GM12878 (cell line): ENCODE measurements at regions not wholly inside any gene's neighbourhood (a gene's known extent, or its start where the extent isn't known, plus 50 kb on each side); places are given as distances from the start of the nearest gene placed in this dataset.

Experiments used
- ATAC-seq: fragments of 200-7000 bp; cut with Tn5 transposase; 3 replicates; pipeline ENCODE4 v1.9.1; 2020; ENCODE audit warnings: mild to moderate bottlenecking, moderate library complexity
- BruUV-seq: library from RNA; stranded (reverse); fragments of 400-500 nt; replicated peaks from 2 replicates; lab custom pipeline; 2021; lab: Mats Ljungman, UMichigan
- CTCF ChIA-PET: fragments of 300-600 bp; sonication (Branson Sonifier 250); formaldehyde crosslinking; extraction: SDS; loops from one replicate; lab custom pipeline; 2021; ENCODE audit warnings: inconsistent platforms; lab: Yijun Ruan, JAX
- POLR2A ChIA-PET: fragments of 350-600 bp; formaldehyde crosslinking; extraction: SDS; loops from one replicate; lab custom pipeline; 2021; ENCODE audit warnings: inconsistent platforms; lab: Charles Lee
- RAD21 ChIA-PET: fragments of 300-600 bp; sonication (Branson Sonifier 250); formaldehyde crosslinking; loops from one replicate; lab custom pipeline; 2023; ENCODE audit warnings: antibody characterized with exemption; ENCODE audit not compliant: unreplicated experiment; lab: Charles Lee
- SMC1A ChIA-PET: fragments of 300-600 bp; sonication (Branson Sonifier 250); formaldehyde crosslinking; loops from one replicate; lab custom pipeline; 2023; ENCODE audit not compliant: unreplicated experiment, uncharacterized antibody; lab: Charles Lee
- DNase-seq: peaks from one replicate; pipeline ENCODE4 v3.0.0-alpha.2; 2011; ENCODE audit warnings: low read depth, low spot score
- FAIRE-seq: peaks from 3 replicates; lab custom pipeline; 2011; peaks lifted over from hg19 to GRCh38; lab: Jason Lieb, UNC
- H2AFZ ChIP-seq: 2 replicates; pipeline ENCODE4 v1.6.0; 2011; ENCODE audit warnings: low read depth, low read length, control low read depth; ENCODE audit not compliant: control insufficient read depth
- H3K27ac ChIP-seq: 2 replicates; pipeline ENCODE4 v1.5.1; 2011; ENCODE audit warnings: control low read depth; ENCODE audit not compliant: control insufficient read depth, insufficient read depth
- H3K27me3 ChIP-seq, 2 experiments: replicated peaks in 1 of 2; 2 replicates each; pipeline versions ENCODE4 v1.6.0 to v1.6.1; 2011; ENCODE audit warnings: low read length in 1 of 2; ENCODE audit not compliant: control insufficient read depth in 2 of 2, insufficient read depth in 2 of 2
- H3K36me3 ChIP-seq, 2 experiments: 2 replicates each; pipeline ENCODE4 v1.5.1; 2011; ENCODE audit warnings: low read length in 1 of 2; ENCODE audit not compliant: control insufficient read depth in 2 of 2, insufficient read depth in 2 of 2
- H3K4me1 ChIP-seq: 2 replicates; pipeline ENCODE4 v1.6.1; 2011; ENCODE audit warnings: mild to moderate bottlenecking, low read length, moderate library complexity, mixed read lengths; ENCODE audit not compliant: control insufficient read depth, insufficient read depth
- H3K4me2 ChIP-seq: 2 replicates; pipeline ENCODE4 v1.6.0; 2011; ENCODE audit warnings: control low read depth; ENCODE audit not compliant: control insufficient read depth, insufficient read depth
- H3K4me3 ChIP-seq: fragments of 200-600 bp; sonication (generic); 2 replicates; pipeline ENCODE4 v1.5.1; 2016
- H3K79me2 ChIP-seq: 2 replicates; pipeline ENCODE4 v1.6.0; 2011; ENCODE audit warnings: low read length; ENCODE audit not compliant: control insufficient read depth, insufficient read depth
- H3K9ac ChIP-seq: 2 replicates; pipeline ENCODE4 v1.8.0; 2011; ENCODE audit warnings: low read length, control low read depth, mixed read lengths; ENCODE audit not compliant: control insufficient read depth, insufficient read depth
- H3K9me3 ChIP-seq: replicated peaks from 3 replicates; pipeline ENCODE4 v1.5.1; 2011; ENCODE audit warnings: mild to moderate bottlenecking, low read length; ENCODE audit not compliant: control insufficient read depth, insufficient read depth
- H4K20me1 ChIP-seq: 2 replicates; pipeline ENCODE4 v1.6.0; 2011; ENCODE audit not compliant: control insufficient read depth, insufficient read depth
- BACH1 ChIP-seq: fragments of 450-650 bp; IDR thresholded peaks from 2 replicates; pipeline ENCODE4 v1.6.1; 2017; ENCODE audit warnings: mild to moderate bottlenecking, borderline replicate concordance
- EP300 ChIP-seq, 2 experiments: fragments of 150-350 bp in 1 of 2; IDR thresholded peaks; 2 replicates each; pipeline ENCODE4 v1.6.1; 2011 to 2012; ENCODE audit warnings: low read depth in 2 of 2, low read length in 2 of 2, borderline replicate concordance in 1 of 2, improper control_type of control experiment in 1 of 2, inconsistent platforms in 1 of 2; ENCODE audit not compliant: control insufficient read depth in 1 of 2
- HDAC6 ChIP-seq: fragments of 200-600 bp; sonication (generic); IDR thresholded peaks from one replicate; pipeline ENCODE4 v1.8.0; 2017; ENCODE audit warnings: antibody characterized with exemption; ENCODE audit not compliant: unreplicated experiment
- MYB ChIP-seq: fragments of 150-350 bp; IDR thresholded peaks from 2 replicates; pipeline ENCODE4 v1.6.1; 2014; ENCODE audit warnings: mild to moderate bottlenecking, low read depth, low read length, borderline replicate concordance
- NR2C1 ChIP-seq: fragments of 450-650 bp; IDR thresholded peaks from 2 replicates; pipeline ENCODE4 v1.6.1; 2017; ENCODE audit warnings: antibody characterized with exemption, mild to moderate bottlenecking, moderate library complexity
- PAX8 ChIP-seq: fragments of 450-650 bp; IDR thresholded peaks from 2 replicates; pipeline ENCODE4 v1.6.1; 2017; ENCODE audit warnings: mild to moderate bottlenecking, moderate library complexity
- PKNOX1 ChIP-seq: fragments of 450-650 bp; IDR thresholded peaks from 2 replicates; pipeline ENCODE4 v1.6.1; 2016; ENCODE audit warnings: mild to moderate bottlenecking
- RELA ChIP-seq: fragments of 450-650 bp; IDR thresholded peaks from 2 replicates; pipeline ENCODE4 v1.8.0; 2014; ENCODE audit warnings: borderline replicate concordance; ENCODE audit not compliant: partially characterized antibody
- REST ChIP-seq: IDR thresholded peaks from 2 replicates; pipeline ENCODE4 v1.6.1; 2012; ENCODE audit warnings: mild to moderate bottlenecking, low read depth, low read length
- SIX5 ChIP-seq: IDR thresholded peaks from 2 replicates; pipeline ENCODE4 v1.6.1; 2011; ENCODE audit warnings: mild to moderate bottlenecking, low read depth, low read length, moderate library complexity; ENCODE audit not compliant: severe bottlenecking
- SMAD5 ChIP-seq: IDR thresholded peaks from 2 replicates; pipeline ENCODE4 v1.6.1; 2016; ENCODE audit warnings: antibody characterized with exemption, low read depth
- SMC3 ChIP-seq: IDR thresholded peaks from 2 replicates; pipeline ENCODE4 v1.6.1; 2011; ENCODE audit warnings: low read length, improper control_type of control experiment, borderline replicate concordance
- TARDBP ChIP-seq: IDR thresholded peaks from 2 replicates; pipeline ENCODE4 v1.6.1; 2016; ENCODE audit warnings: borderline replicate concordance
- ZBTB11 ChIP-seq: fragments of 450-650 bp; formaldehyde crosslinking; IDR thresholded peaks from 2 replicates; pipeline ENCODE4 v1.5.0; 2022; ENCODE audit warnings: mild to moderate bottlenecking, missing genetic modification characterization
- ZNF384 ChIP-seq: IDR thresholded peaks from 2 replicates; pipeline ENCODE4 v1.6.1; 2012; ENCODE audit warnings: low read depth, mild to moderate bottlenecking, low read length, improper control_type of control experiment, borderline replicate concordance
- WGBS: methylation state at CpG from one replicate; pipeline ENCODE4 v1.1.6; 2016; ENCODE audit warnings: low lambda C conversion rate; ENCODE audit not compliant: insufficient replicate concordance, insufficient coverage; ENCODE audit errors: missing lambda C conversion rate; 5-methylcytosine and 5-hydroxymethylcytosine counted together
- in situ Hi-C: fragments of 300-500 bp; cut with MboI; formaldehyde crosslinking; loops from 9 replicates; pipeline ENCODE4 v1.14.3; 2018; ENCODE audit warnings: mixed read lengths
- intact Hi-C: fragments of 100-400 bp; cut with micrococcal nuclease; formaldehyde crosslinking; loops from one replicate; pipeline ENCODE4 v1.14.2; 2022; ENCODE audit not compliant: unreplicated experiment

GRCh38 chr12:17204289-17205054 is 598.5 kb upstream of the LMO3 start:
- in situ Hi-C loops (no loop called here), intact Hi-C loops (no loop called here)
- 0% methylated on average over 3 of the region's 3 CpGs for WGBS
- FAIRE-seq (no peak), ATAC-seq (no peak), DNase-seq (no peak)
- Histone ChIP-seq H3K9ac (no peak overlapping the region), H2AFZ (no peak overlapping the region), H3K27ac (no peak overlapping the region), H3K9me3 (no peaks in the 10 kb centered on the region; the same call in 1 of the 3 replicates), H3K27me3 (no peaks in the 10 kb centered on the region), H3K4me3 (no peak overlapping the region), H3K36me3 (no peaks in the 10 kb centered on the region), H3K4me1 (no peaks in the 10 kb centered on the region), H3K4me2 (no peak overlapping the region), H4K20me1 (no peaks in the 10 kb centered on the region), H3K79me2 (no peaks in the 10 kb centered on the region)
- POLR2A ChIA-PET, result no interaction called here
- SMC1A ChIA-PET, result no interaction called here
- RAD21 ChIA-PET, result no interaction called here
- no TSS peak for BruUV-seq
- CTCF ChIA-PET, result interaction anchor here (0.7 kb wide), 1 partner anchor 818 kb away, joined by 3 read pairs; no protein-coding TSS in a partner anchor
- TF ChIP-seq HDAC6 (no peak), NR2C1 (no peak), MYB (no peak), TARDBP (no peak), EP300 (IDR thresholded peaks at IDR 0.05; ENCODE audit: borderline replicate concordance in 1 of 2, control insufficient read depth in 1 of 2, low read depth in 2 of 2, low read length in 2 of 2) (no peak), PAX8 (no peak), RELA (no peak), REST (no peak), PKNOX1 (no peak), SMAD5 (no peak), ZBTB11 (CRISPR knock-in tag) (no peak), ZNF384 (no peak), SIX5 (no peak), BACH1 (no peak), SMC3 (no peak)
